GM12872 (cell line): ENCODE measurements at regions not wholly inside any gene's neighbourhood (a gene's known extent, or its start where the extent isn't known, plus 50 kb on each side); places are given as distances from the start of the nearest gene placed in this dataset.

Experiments
- TF ChIP-seq, protein P1 (sequence below): IDR thresholded peaks from 3 replicates; pipeline ENCODE4 v1.5.1; 2011; ENCODE audit warnings: low read depth, mild to moderate bottlenecking, low read length, moderate library complexity; ENCODE audit not compliant: insufficient read depth

DNA sequence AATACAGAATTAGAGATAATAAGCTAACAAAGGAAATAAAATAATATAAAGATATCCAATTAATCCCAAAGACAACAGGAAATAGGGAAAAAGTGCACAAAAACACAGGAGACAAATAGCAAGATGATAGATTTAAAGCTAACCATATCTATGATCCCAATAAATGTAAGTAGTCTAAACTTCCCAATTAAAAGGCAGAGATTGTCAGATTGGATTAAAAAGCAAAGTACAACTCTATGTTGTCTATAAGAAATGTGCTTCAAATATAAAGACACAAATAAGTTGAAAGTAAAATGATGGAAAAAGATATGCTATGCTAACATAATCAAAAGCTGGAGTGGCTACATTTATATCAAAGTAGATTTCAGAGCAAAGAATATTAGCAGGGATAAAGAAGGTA is 133.1 kb upstream of the ATP2B2 start:
- TF ChIP-seq, protein P1, sequence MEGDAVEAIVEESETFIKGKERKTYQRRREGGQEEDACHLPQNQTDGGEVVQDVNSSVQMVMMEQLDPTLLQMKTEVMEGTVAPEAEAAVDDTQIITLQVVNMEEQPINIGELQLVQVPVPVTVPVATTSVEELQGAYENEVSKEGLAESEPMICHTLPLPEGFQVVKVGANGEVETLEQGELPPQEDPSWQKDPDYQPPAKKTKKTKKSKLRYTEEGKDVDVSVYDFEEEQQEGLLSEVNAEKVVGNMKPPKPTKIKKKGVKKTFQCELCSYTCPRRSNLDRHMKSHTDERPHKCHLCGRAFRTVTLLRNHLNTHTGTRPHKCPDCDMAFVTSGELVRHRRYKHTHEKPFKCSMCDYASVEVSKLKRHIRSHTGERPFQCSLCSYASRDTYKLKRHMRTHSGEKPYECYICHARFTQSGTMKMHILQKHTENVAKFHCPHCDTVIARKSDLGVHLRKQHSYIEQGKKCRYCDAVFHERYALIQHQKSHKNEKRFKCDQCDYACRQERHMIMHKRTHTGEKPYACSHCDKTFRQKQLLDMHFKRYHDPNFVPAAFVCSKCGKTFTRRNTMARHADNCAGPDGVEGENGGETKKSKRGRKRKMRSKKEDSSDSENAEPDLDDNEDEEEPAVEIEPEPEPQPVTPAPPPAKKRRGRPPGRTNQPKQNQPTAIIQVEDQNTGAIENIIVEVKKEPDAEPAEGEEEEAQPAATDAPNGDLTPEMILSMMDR: no peak

DNA sequence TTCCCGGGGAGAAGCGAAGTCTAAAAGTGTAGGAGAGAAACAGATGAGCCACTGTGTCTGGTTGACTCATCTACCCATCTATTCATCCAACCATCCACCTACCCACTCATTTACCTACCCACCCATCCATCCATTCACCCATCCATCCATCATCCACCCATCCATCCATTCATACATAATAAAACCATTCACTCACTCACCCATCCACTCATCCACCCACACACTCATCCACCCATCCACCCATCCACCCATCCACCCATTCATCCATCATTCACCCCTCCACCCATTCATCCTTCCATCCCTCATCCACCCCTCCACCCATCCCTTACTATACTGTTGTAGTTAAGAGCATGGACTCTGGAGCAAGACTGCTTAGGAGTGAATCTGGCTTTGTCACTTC is 136.4 kb upstream of the ATP2B2 start:
- TF ChIP-seq, protein P1: no peak

DNA sequence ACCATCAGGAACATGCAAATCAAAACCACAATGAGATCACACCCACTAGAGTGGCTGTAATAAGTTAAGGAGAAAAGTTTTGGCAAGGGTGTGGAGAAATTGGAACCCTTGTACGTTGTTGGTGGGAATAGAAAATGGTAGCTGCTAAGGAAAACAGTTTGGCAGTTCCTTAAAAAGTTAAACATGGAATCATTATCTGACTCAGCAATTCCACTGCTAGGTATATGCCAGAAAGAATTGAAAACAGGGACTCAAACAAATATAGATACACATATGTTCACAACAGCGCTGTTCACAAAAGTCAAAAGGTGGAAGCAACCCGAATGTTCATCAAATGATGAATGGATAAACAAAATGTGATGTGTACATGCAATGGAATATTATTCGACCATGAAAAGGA is 138.8 kb upstream of the ATP2B2 start:
- TF ChIP-seq, protein P1: no peak

DNA sequence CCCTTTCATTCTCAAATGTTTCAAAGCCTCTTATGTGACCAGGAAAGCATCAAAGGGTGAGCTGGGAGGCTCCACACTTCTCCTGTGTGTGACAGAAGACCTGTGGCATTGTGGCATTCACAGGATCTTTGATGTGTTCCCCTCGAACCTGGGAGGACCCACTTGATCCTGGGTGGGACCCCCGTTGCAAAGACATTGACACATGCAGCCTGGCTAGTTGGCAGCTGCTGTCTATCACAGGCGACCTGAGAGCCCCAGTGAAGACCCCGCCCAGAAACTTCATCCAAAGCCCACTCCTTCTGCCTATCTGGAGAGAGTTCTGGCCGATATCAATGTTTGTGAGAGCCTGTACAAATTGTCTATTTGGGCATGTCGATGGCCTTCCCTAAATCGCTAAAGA is 140.4 kb upstream of the ATP2B2 start:
- TF ChIP-seq, protein P1: no peak

DNA sequence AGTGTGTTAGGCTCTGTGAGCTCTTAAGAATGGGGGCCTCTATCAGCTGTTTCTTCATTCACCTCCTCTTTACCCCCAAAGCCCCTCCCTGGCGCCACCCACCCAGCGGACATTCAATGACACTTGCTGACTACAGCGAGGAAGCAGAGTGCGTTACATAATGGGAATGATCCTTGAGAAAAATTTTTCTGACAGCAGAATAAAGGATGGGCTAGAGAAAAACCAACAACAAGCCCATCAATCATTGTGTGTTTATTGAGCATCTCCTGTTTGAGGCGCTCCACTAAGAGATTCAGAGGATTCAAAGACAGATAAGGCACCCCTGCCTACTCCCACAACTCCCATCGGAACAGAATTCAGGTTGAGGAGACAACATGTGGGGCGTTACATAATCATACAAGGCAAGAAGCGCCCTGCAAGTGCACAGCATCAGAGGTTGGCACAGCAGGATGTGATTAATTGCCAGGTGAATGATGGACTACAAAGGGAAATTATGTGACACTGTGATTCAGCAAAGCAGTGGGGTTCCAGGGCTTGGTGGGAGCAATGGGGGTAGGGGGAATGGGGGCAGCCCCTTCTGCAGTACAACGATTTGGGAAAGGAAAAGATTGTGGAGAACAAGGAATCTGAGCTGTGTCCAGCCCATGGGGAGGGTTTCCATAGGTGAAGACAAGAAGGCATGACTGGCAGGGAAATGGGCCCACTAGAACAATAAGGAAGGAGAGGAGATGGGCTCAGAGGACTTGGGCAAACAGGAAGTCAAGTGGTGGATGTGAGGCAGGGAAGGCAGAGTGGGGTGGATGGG is 141.3 kb upstream of the ATP2B2 start:
- TF ChIP-seq, protein P1: no peak

DNA sequence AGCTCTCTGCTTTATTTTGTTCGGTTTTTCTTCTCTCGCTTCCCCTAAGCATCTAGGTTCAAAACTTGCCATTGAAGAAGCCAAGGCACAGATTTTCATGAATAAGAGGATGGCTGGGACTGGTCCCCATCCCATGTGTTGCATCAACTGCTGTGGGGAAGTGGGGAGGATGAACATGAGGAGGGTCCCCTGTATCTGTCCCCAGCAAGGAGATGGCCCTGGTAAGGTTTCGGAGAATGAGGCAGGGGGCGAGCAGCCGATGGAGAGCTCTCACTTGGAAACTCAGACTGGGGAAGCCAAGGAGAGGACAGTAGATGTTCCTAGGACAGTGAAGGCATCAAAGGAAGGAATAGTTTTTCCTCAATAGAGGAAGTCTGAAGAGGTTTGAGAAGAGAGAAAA is 142.0 kb upstream of the ATP2B2 start:
- TF ChIP-seq, protein P1: no peak

DNA sequence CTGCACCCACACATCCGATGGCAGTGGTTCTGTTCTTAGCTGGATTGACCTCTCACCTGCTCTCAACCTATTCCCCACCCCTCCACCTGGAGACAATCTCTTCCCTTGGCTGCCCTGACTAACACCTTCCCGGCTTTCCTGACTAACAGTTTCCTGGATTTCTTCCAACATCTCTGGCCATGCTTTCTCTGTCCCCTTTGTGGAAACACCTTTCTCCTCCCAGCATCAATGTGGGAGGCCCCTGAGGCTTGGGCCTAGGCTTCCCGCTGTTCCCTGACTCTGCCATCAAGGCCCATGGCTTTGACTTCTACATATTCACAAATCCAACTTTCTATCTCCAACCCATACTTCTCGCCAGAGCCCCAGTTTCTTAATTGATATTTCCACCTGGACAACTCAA is 142.8 kb upstream of the ATP2B2 start:
- TF ChIP-seq, protein P1: no peak
